Stimulated activated CD8-positive, alpha-beta memory T cell treated with anti-CD3 and anti-CD28 coated beads, Interleukin-2, amount 100 ng/mL, for 48 hours (primary cell): ENCODE measurements at regions not wholly inside any gene's neighbourhood (a gene's known extent, or its start where the extent isn't known, plus 50 kb on each side); places are given as distances from the start of the nearest gene placed in this dataset.
"Not testable (repeated sequence)": the region's sequence is repeated elsewhere in the genome, so short reads cannot be mapped to it uniquely, and the experiment has no call there.

ENCODE experiments used
- DNase-seq, 2 donors: peaks; one replicate each; pipeline ENCODE4 v3.0.0-alpha.2; 2020; ENCODE audit warnings: low read depth in 2 of 2

DNA sequence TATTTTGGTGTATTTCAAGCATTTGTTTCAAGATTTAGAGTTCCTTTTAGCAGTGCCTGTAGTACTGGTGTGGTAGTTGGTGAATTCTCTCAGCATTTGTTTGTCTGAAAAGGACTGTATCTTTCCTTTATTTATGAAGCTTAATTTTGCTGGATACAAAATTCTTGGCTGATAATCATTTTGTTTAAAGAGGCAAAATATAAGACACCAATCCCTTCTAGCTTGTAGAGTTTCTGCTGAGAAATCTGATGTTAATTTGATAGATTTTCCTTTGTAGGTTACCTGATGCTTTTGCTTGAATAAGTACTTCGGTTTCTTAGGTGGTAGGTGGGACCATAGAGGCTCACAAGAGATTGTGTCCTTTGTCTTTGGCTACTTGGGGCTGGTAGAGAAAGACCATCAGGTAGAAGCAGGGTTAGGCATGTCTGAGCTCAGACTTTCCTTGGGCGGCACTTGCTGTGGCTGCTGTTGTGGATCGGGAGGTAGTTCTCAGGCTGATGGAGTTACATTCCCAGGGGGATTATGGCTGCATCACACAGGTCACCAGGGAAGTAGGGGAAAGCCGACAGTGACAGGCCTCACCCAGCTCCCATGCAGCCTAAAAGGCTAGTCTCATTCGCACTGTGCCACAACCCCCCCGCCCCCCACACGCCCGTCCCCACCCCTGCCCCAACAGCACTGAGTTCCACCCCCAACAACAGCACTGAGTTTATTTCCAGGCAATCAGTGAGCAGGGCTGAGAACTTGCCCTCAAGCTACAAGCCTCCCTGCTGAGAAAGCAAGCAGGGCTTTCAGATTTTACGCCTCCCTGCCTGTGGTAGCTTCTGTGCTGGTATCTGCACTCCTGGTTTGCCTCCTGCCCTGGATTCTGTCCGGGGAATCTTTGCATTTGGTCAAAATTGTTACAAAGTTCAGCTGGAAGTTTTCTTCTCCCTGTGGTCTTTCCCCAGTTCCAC, 127.1 kb upstream of the GLRA1 start:
- DNase-seq, result no peak

- no peak for DNase-seq
Observed at GRCh38 chr5:152046361-152046760, 121.7 kb upstream of the GLRA1 start.

GRCh38 chr5:152038856-152039255, 114.2 kb upstream of the GLRA1 start:
- DNase-seq, result not testable (repeated sequence)

GRCh38 chr5:152026328-152027024, 101.8 kb upstream of the GLRA1 start:
- DNase-seq, result not testable (repeated sequence)

DNA sequence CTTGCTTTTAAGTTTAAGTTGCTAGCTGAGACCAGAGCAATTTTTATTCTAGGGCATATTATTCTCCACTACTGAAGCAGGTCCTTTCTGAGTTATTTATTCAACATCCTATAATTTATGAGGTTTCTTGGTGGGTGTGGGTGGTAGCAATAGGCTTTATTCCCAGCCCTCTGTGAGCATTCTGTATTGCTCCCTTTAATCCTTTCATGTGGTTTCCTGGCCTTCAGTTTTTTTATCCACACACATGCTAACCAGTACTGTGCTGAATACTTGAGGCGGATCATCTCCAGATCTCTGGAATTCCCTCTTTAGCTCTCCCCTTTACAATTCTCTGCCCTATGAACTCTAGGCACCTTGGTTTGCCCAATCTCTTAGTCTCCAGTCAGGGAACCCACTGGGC, 91.8 kb upstream of the GLRA1 start:
- no peak for DNase-seq

DNA sequence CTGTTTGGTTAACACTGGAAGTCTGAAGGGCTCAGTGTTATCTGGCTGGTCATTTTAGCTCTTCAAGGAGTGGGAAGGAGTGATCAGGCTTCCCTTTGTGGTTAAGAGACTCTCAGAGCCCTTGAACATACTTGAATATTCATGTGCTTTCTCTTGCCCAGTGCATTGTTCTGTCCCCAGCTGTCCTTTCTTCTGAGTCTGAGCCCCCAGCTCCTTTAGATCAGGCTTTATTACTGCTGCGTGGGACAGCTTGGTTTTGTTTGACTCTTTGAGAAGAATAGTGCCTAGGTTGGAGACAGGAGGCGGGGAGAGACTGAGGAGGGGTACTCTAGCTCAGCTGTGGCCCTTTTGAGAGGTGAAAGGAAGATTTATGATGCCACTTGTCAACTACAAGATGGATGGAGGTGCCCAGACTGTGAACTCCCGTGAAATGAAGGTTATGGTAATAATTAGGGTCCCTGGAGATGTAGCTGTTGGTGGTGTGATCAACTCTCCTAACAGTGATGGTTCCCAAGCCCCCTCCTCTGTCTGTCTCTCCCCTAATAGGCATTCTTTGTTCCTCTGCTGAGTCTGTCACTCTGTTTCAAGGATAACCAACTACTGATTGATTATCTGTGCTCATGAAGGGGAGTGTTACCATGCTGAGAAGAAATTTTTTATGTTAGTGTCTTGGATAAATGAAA, 83.1 kb upstream of the GLRA1 start:
- DNase-seq, result no peak

- DNase-seq, result no peak
Observed at GRCh38 chr5:152004095-152004494, 79.4 kb upstream of the GLRA1 start.
